ENCODE measurements at regions not wholly inside any gene's neighbourhood (a gene's known extent, or its start where the extent isn't known, plus 50 kb on each side); places are given as distances from the start of the nearest gene placed in this dataset.

DNA sequence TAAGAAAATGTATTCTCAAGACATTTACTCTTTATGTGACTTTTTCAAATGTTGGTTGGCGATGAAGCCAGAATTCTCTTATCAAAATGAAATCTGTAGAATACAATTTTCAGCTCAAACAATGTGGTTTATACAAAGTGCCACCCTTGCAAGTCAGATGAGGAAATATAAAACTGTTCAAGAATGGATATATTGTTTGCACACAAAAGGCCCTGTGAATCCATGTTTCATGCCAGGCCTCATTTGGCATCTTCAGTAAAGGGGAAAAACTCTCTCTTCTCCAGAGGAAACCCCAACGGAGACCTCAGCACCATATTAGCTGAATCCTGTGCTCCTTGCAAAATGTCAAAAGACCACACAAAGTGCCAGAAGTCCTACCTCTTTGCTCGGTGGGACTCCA, 310.4 kb downstream of the RRAGC start:
- TF ChIP-seq, protein P1, sequence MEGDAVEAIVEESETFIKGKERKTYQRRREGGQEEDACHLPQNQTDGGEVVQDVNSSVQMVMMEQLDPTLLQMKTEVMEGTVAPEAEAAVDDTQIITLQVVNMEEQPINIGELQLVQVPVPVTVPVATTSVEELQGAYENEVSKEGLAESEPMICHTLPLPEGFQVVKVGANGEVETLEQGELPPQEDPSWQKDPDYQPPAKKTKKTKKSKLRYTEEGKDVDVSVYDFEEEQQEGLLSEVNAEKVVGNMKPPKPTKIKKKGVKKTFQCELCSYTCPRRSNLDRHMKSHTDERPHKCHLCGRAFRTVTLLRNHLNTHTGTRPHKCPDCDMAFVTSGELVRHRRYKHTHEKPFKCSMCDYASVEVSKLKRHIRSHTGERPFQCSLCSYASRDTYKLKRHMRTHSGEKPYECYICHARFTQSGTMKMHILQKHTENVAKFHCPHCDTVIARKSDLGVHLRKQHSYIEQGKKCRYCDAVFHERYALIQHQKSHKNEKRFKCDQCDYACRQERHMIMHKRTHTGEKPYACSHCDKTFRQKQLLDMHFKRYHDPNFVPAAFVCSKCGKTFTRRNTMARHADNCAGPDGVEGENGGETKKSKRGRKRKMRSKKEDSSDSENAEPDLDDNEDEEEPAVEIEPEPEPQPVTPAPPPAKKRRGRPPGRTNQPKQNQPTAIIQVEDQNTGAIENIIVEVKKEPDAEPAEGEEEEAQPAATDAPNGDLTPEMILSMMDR (IDR thresholded peaks at IDR 0.05; ENCODE audit: low read depth, low read length, poor library complexity, severe bottlenecking) = no peak
- TF ChIP-seq EZH2phosphoT487 (IDR thresholded peaks at IDR 0.05; ENCODE audit: borderline replicate concordance, low read length) = no peak

All from DOHH2 (cell line).